ENCODE measurements at regions not wholly inside any gene's neighbourhood (a gene's known extent, or its start where the extent isn't known, plus 50 kb on each side); places are given as distances from the start of the nearest gene placed in this dataset.

DNA sequence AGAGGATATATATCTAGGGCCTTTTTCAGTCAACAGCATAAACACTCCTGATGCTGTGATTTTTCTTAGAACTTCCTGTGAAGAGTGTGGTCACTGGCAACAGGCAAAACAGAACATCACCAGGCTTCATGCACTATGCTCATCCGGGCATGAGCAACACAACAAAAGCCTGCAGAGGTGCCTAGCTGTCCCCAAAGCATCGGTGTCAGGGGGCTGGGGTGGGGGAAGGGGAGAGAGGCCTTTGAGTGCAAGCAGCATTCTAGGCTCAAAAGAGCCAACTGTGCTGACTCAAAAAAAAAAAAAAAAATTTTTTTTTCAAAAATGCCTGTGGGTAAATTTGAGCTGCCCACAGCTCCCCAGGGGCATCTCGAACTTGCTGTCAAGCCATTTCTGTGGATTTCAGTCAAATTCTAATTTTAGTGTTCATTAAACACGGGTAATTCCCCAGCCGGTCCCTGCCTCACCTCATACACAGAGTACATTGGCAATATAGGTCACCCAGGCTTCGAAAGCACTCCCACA, 194.6 kb upstream of the DYNLRB2 start:
- no peaks in the 10 kb centered on the region for H3K79me2 ChIP-seq (ENCODE audit: insufficient read depth, low read length)
- no peaks in the 10 kb centered on the region for H3F3A ChIP-seq (ENCODE audit: low read depth)
- H3K9ac ChIP-seq (ENCODE audit: low read depth, low read length, poor library complexity, severe bottlenecking), result no peak overlapping the region
- no peak overlapping the region for H3K4me3 ChIP-seq (ENCODE audit: low read length, poor library complexity, severe bottlenecking)
- no peaks in the 10 kb centered on the region for H3K9me2 ChIP-seq (replicated peaks; ENCODE audit: low read depth, low read length)
- no peaks in the 10 kb centered on the region for H3K27me3 ChIP-seq (ENCODE audit: insufficient read depth, low read length, poor library complexity, severe bottlenecking)
- no peak overlapping the region for H3K4me2 ChIP-seq (ENCODE audit: low read depth, low read length, poor library complexity, severe bottlenecking)
- H3K4me1 ChIP-seq (ENCODE audit: insufficient read depth, low read length, poor library complexity, severe bottlenecking), result no peaks in the 10 kb centered on the region
- no peak overlapping the region for H2AFZ ChIP-seq (ENCODE audit: low read length)
- H3K36me3 ChIP-seq (ENCODE audit: insufficient read depth, low read length), result no peaks in the 10 kb centered on the region
- no peaks in the 10 kb centered on the region for H4K20me1 ChIP-seq (ENCODE audit: insufficient read depth, low read length, poor library complexity, severe bottlenecking)
- H3K9me3 ChIP-seq (ENCODE audit: insufficient read depth, low read depth, low read length), result no peaks in the 10 kb centered on the region
- TF ChIP-seq, protein P1, sequence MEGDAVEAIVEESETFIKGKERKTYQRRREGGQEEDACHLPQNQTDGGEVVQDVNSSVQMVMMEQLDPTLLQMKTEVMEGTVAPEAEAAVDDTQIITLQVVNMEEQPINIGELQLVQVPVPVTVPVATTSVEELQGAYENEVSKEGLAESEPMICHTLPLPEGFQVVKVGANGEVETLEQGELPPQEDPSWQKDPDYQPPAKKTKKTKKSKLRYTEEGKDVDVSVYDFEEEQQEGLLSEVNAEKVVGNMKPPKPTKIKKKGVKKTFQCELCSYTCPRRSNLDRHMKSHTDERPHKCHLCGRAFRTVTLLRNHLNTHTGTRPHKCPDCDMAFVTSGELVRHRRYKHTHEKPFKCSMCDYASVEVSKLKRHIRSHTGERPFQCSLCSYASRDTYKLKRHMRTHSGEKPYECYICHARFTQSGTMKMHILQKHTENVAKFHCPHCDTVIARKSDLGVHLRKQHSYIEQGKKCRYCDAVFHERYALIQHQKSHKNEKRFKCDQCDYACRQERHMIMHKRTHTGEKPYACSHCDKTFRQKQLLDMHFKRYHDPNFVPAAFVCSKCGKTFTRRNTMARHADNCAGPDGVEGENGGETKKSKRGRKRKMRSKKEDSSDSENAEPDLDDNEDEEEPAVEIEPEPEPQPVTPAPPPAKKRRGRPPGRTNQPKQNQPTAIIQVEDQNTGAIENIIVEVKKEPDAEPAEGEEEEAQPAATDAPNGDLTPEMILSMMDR (conservative IDR thresholded peaks at IDR 0.05; ENCODE audit: low read length), result no peak
- no peak for TF ChIP-seq EZH2phosphoT487 (IDR thresholded peaks at IDR 0.05; ENCODE audit: borderline replicate concordance)

DNA sequence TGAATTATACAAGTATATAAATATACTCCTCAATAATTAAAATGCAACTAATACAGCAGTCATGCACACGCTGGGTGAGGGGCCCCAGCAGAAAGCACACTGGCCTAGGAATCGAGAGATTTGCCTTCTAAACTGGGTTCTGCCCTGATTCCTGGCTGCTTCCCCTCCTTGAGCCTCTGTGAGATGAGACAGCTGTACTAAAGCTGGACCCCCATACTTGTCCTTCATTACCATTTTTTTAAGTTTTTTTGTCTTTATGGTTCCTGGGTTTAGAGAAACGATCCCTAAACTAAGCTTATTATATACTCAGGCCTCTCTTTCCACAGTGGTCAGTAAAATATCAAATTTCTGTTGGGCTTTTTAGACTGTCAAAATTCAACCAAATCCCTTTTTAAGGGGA, 195.1 kb upstream of the DYNLRB2 start:
- H3K4me2 ChIP-seq (ENCODE audit: low read depth, low read length, poor library complexity, severe bottlenecking), result no peak overlapping the region
- no peaks in the 10 kb centered on the region for H3K79me2 ChIP-seq (ENCODE audit: insufficient read depth, low read length)
- no peaks in the 10 kb centered on the region for H3F3A ChIP-seq (ENCODE audit: low read depth)
- H4K20me1 ChIP-seq (ENCODE audit: insufficient read depth, low read length, poor library complexity, severe bottlenecking), result no peaks in the 10 kb centered on the region
- H3K4me3 ChIP-seq (ENCODE audit: low read length, poor library complexity, severe bottlenecking), result no peak overlapping the region
- H3K9ac ChIP-seq (ENCODE audit: low read depth, low read length, poor library complexity, severe bottlenecking), result no peak overlapping the region
- H3K4me1 ChIP-seq (ENCODE audit: insufficient read depth, low read length, poor library complexity, severe bottlenecking), result no peaks in the 10 kb centered on the region
- no peaks in the 10 kb centered on the region for H3K27me3 ChIP-seq (ENCODE audit: insufficient read depth, low read length, poor library complexity, severe bottlenecking)
- H3K9me2 ChIP-seq (replicated peaks; ENCODE audit: low read depth, low read length), result no peaks in the 10 kb centered on the region
- H2AFZ ChIP-seq (ENCODE audit: low read length), result no peak overlapping the region
- no peaks in the 10 kb centered on the region for H3K36me3 ChIP-seq (ENCODE audit: insufficient read depth, low read length)
- no peaks in the 10 kb centered on the region for H3K9me3 ChIP-seq (ENCODE audit: insufficient read depth, low read depth, low read length)
- no peak for TF ChIP-seq EZH2phosphoT487 (IDR thresholded peaks at IDR 0.05; ENCODE audit: borderline replicate concordance)
- TF ChIP-seq, protein P1 (conservative IDR thresholded peaks at IDR 0.05; ENCODE audit: low read length), result no peak

DNA sequence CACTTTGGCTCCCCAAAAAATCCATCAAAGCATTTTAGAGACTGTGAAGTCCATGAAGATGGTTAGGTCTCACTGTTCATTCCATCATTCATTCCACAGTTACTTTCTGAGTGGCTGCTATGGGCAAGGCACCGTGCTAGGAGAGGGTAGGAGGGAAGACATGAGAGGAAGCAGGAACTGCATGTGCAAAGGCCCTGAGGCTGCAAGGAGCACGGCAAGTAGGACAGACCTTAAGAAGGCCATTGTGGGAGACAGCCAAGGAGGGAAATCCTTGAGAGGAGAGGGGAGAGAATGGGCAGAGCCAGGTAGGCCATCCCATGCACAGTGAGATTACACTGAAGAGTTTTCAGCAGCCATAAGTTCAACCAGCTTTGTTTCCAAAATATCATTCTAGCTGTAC, 196.2 kb upstream of the DYNLRB2 start:
- H3K4me1 ChIP-seq (ENCODE audit: insufficient read depth, low read length, poor library complexity, severe bottlenecking), result no peaks in the 10 kb centered on the region
- no peaks in the 10 kb centered on the region for H4K20me1 ChIP-seq (ENCODE audit: insufficient read depth, low read length, poor library complexity, severe bottlenecking)
- H2AFZ ChIP-seq (ENCODE audit: low read length), result no peak overlapping the region
- H3K4me3 ChIP-seq (ENCODE audit: low read length, poor library complexity, severe bottlenecking), result no peak overlapping the region
- H3K4me2 ChIP-seq (ENCODE audit: low read depth, low read length, poor library complexity, severe bottlenecking), result no peak overlapping the region
- H3F3A ChIP-seq (ENCODE audit: low read depth), result no peaks in the 10 kb centered on the region
- no peaks in the 10 kb centered on the region for H3K36me3 ChIP-seq (ENCODE audit: insufficient read depth, low read length)
- H3K9me3 ChIP-seq (ENCODE audit: insufficient read depth, low read depth, low read length), result no peaks in the 10 kb centered on the region
- no peaks in the 10 kb centered on the region for H3K79me2 ChIP-seq (ENCODE audit: insufficient read depth, low read length)
- no peaks in the 10 kb centered on the region for H3K9me2 ChIP-seq (replicated peaks; ENCODE audit: low read depth, low read length)
- no peak overlapping the region for H3K9ac ChIP-seq (ENCODE audit: low read depth, low read length, poor library complexity, severe bottlenecking)
- H3K27me3 ChIP-seq (ENCODE audit: insufficient read depth, low read length, poor library complexity, severe bottlenecking), result no peaks in the 10 kb centered on the region
- TF ChIP-seq, protein P1 (conservative IDR thresholded peaks at IDR 0.05; ENCODE audit: low read length), result no peak
- TF ChIP-seq EZH2phosphoT487 (IDR thresholded peaks at IDR 0.05; ENCODE audit: borderline replicate concordance), result no peak
